HepG2 (cell line): ENCODE measurements at regions not wholly inside any gene's neighbourhood (a gene's known extent, or its start where the extent isn't known, plus 50 kb on each side); places are given as distances from the start of the nearest gene placed in this dataset.

ENCODE experiments used
- ATAC-seq: fragments of 200-7000 bp; cut with Tn5 transposase; 3 replicates; pipeline ENCODE4 v1.9.1; 2020; ENCODE audit warnings: mild to moderate bottlenecking, moderate library complexity
- BruUV-seq: library from RNA; stranded (reverse); fragments of 400-500 nt; replicated peaks from 2 replicates; lab custom pipeline; 2021; lab: Mats Ljungman, UMichigan
- CTCF ChIA-PET: fragments of 300-600 bp; formaldehyde crosslinking; extraction: SDS; loops from one replicate; lab custom pipeline; 2021; ENCODE audit warnings: low total read pairs, inconsistent platforms, low intra/inter-chr PET ratio; lab: Yijun Ruan, JAX
- POLR2A ChIA-PET: fragments of 350-600 bp; sonication (Branson Sonifier 250); formaldehyde crosslinking; loops from one replicate; lab custom pipeline; 2020; ENCODE audit warnings: antibody characterized with exemption, inconsistent platforms; lab: Yijun Ruan, JAX
- DNase-seq: peaks from one replicate; pipeline ENCODE4 v3.0.0-alpha.2; 2015; ENCODE audit warnings: low spot score
- FAIRE-seq: peaks from 3 replicates; lab custom pipeline; 2011; peaks lifted over from hg19 to GRCh38; lab: Jason Lieb, UNC
- H2AFZ ChIP-seq: one replicate; pipeline ENCODE4 v1.6.1; 2011; ENCODE audit warnings: low read length, inconsistent platforms
- H3K27ac ChIP-seq: fragments of 300-600 bp; 3 replicates; pipeline ENCODE4 v1.8.0; 2011; ENCODE audit warnings: mixed run types, mild to moderate bottlenecking, mixed read lengths, low read length, inconsistent platforms; ENCODE audit not compliant: insufficient read depth; ENCODE audit errors: extremely low read length
- H3K27me3 ChIP-seq, 2 experiments: fragments of 200-600 bp in 1 of 2; 2 replicates in 1 of 2; 3 replicates in 1 of 2; pipeline versions ENCODE4 v1.6.0 to v1.8.0; 2011; ENCODE audit warnings: low read length in 2 of 2, mild to moderate bottlenecking in 2 of 2, moderate library complexity in 2 of 2, inconsistent platforms in 1 of 2; ENCODE audit not compliant: insufficient read depth in 2 of 2, control insufficient read depth in 1 of 2
- H3K36me3 ChIP-seq, 2 experiments: fragments of 200-600 bp in 1 of 2; replicated peaks in 1 of 2; 2 replicates in 1 of 2; 3 replicates in 1 of 2; pipeline versions ENCODE4 v1.5.1 to v1.8.0; 2011; ENCODE audit warnings: low read length in 2 of 2, inconsistent platforms in 1 of 2; ENCODE audit not compliant: insufficient read depth in 2 of 2, control insufficient read depth in 1 of 2
- H3K4me1 ChIP-seq: 2 replicates; pipeline ENCODE4 v1.5.1; 2012; ENCODE audit warnings: low read length, inconsistent platforms; ENCODE audit not compliant: insufficient read depth
- H3K4me2 ChIP-seq: 2 replicates; pipeline ENCODE4 v1.6.0; 2011; ENCODE audit warnings: low read depth, low read length, inconsistent platforms
- H3K4me3 ChIP-seq, 3 experiments: fragments of 200-600 bp in 1 of 3; sonication (generic), shearing (Covaris generic) in 1 of 3; replicated peaks in 1 of 3; 2 replicates each; pipeline ENCODE4 v1.5.1; 2011 to 2016; ENCODE audit warnings: low read length in 3 of 3, inconsistent platforms in 2 of 3, low read depth in 2 of 3, mild to moderate bottlenecking in 2 of 3, control low read depth in 1 of 3, mixed read lengths in 1 of 3; ENCODE audit not compliant: insufficient read depth in 1 of 3
- H3K79me2 ChIP-seq: one replicate; pipeline ENCODE4 v1.6.1; 2011; ENCODE audit warnings: low read length, inconsistent platforms; ENCODE audit not compliant: insufficient read depth
- H3K9ac ChIP-seq: 2 replicates; pipeline ENCODE4 v1.6.0; 2011; ENCODE audit warnings: mild to moderate bottlenecking, low read depth, low read length, inconsistent platforms; ENCODE audit not compliant: insufficient read depth
- H3K9me3 ChIP-seq: 2 replicates; pipeline ENCODE4 v1.5.1; 2012; ENCODE audit warnings: mild to moderate bottlenecking, low read length
- H4K20me1 ChIP-seq: 2 replicates; pipeline ENCODE4 v1.6.0; 2011; ENCODE audit warnings: inconsistent platforms, mild to moderate bottlenecking, low read length, moderate library complexity; ENCODE audit not compliant: insufficient read depth
- IKZF5 ChIP-seq: IDR thresholded peaks from 2 replicates; pipeline ENCODE4 v1.6.1; 2018; ENCODE audit warnings: missing genetic modification reagents, mild to moderate bottlenecking, missing compliant biosample characterization
- NPAS2 ChIP-seq: sonication (generic); formaldehyde crosslinking; IDR thresholded peaks from 2 replicates; pipeline ENCODE4 v1.8.0; 2022; ENCODE audit warnings: mild to moderate bottlenecking, missing genetic modification reagents, borderline replicate concordance
- RARA ChIP-seq: IDR thresholded peaks from 2 replicates; pipeline ENCODE4 v1.6.1; 2016; ENCODE audit warnings: missing genetic modification reagents, missing compliant biosample characterization
- STAT5B ChIP-seq: sonication (generic); formaldehyde crosslinking; IDR thresholded peaks from 2 replicates; pipeline ENCODE4 v1.4.0; 2020; ENCODE audit warnings: missing genetic modification reagents
- SYNCRIP ChIP-seq: fragments of 200-400 bp; formaldehyde crosslinking; IDR thresholded peaks from 2 replicates; pipeline ENCODE4 v1.6.1; 2018; ENCODE audit warnings: mild to moderate bottlenecking, low read depth, low read length; ENCODE audit not compliant: insufficient read depth
- TCF7 ChIP-seq: sonication (generic); IDR thresholded peaks from 2 replicates; pipeline ENCODE4 v1.6.1; 2016; ENCODE audit warnings: antibody characterized with exemption, low read depth
- TSC22D2 ChIP-seq: sonication (generic); formaldehyde crosslinking; IDR thresholded peaks from 2 replicates; pipeline ENCODE4 v1.5.1; 2020; ENCODE audit warnings: missing genetic modification reagents, mild to moderate bottlenecking, borderline replicate concordance
- ZBTB20 ChIP-seq: sonication (generic); formaldehyde crosslinking; IDR thresholded peaks from 2 replicates; pipeline ENCODE4 v1.8.1; 2023; ENCODE audit warnings: missing genetic modification reagents, low read depth, mild to moderate bottlenecking, borderline replicate concordance
- ZBTB34 ChIP-seq: sonication (generic); formaldehyde crosslinking; IDR thresholded peaks from 2 replicates; pipeline ENCODE4 v1.8.0; 2022; ENCODE audit warnings: mild to moderate bottlenecking, missing genetic modification reagents
- ZC3H4 ChIP-seq: sonication (generic); formaldehyde crosslinking; IDR thresholded peaks from 2 replicates; pipeline ENCODE4 v1.4.0; 2020; ENCODE audit warnings: missing genetic modification reagents, borderline replicate concordance
- ZFP41 ChIP-seq: sonication (generic); formaldehyde crosslinking; IDR thresholded peaks from 2 replicates; pipeline ENCODE4 v1.4.0; 2020; ENCODE audit warnings: mild to moderate bottlenecking, missing genetic modification reagents, borderline replicate concordance
- ZHX2 ChIP-seq, 2 experiments: sonication (generic) in 1 of 2; formaldehyde crosslinking in 1 of 2; IDR thresholded peaks; 2 replicates each; pipeline versions ENCODE4 v1.6.1 to v1.9.0; 2014 to 2022; ENCODE audit warnings: antibody characterized with exemption in 1 of 2, borderline replicate concordance in 1 of 2, inconsistent platforms in 1 of 2, low read depth in 1 of 2, missing genetic modification reagents in 1 of 2
- ZNF256 ChIP-seq: sonication (generic); formaldehyde crosslinking; conservative IDR thresholded peaks from 2 replicates; pipeline ENCODE4 v1.4.0; 2020; ENCODE audit warnings: missing genetic modification reagents
- ZNF274 ChIP-seq: sonication (generic); formaldehyde crosslinking; IDR thresholded peaks from 2 replicates; pipeline ENCODE4 v1.5.1; 2020; ENCODE audit warnings: mild to moderate bottlenecking, missing genetic modification reagents
- ZNF460 ChIP-seq: sonication (generic); formaldehyde crosslinking; IDR thresholded peaks from 2 replicates; pipeline ENCODE4 v1.5.1; 2020; ENCODE audit warnings: missing genetic modification reagents, mild to moderate bottlenecking, borderline replicate concordance
- ZNF484 ChIP-seq: sonication (generic); formaldehyde crosslinking; IDR thresholded peaks from 2 replicates; pipeline ENCODE4 v1.5.1; 2020; ENCODE audit warnings: mild to moderate bottlenecking, low read depth, missing genetic modification reagents, borderline replicate concordance
- WGBS: methylation state at CpG from one replicate; pipeline ENCODE4 v1.1.6; 2017; ENCODE audit warnings: low lambda C conversion rate; 5-methylcytosine and 5-hydroxymethylcytosine counted together
- in situ Hi-C: cut with HindIII; loops from 2 replicates; pipeline ENCODE4 v1.10.0; 2017; ENCODE audit warnings: low pct_unique_long_range_greater_than_20kb; ENCODE audit not compliant: extremely low pct_ligation_motif_present
- intact Hi-C: fragments of 100-400 bp; cut with micrococcal nuclease; formaldehyde crosslinking; loops from one replicate; pipeline ENCODE4 v1.10.0; 2022; ENCODE audit not compliant: unreplicated experiment

- no peaks in the 10 kb centered on the region for H3K79me2 ChIP-seq
- no peak for FAIRE-seq
- no peak overlapping the region for H2AFZ ChIP-seq
- intact Hi-C loops = no loop called here
- 0 out of 5 replicates have a peak, but pooled peaks cover 0 to 3% of the 10 kb centered on the region in 2 experiments for H3K27me3 ChIP-seq
- ChIA-PET CTCF (no interaction called here), POLR2A (no interaction called here)
- no peak overlapping the region for H3K9ac ChIP-seq
- no peaks in the 10 kb centered on the region for H3K4me1 ChIP-seq
- in situ Hi-C loops = no loop called here
- H4K20me1 ChIP-seq = no peaks in the 10 kb centered on the region
- H3K27ac ChIP-seq = no peak overlapping the region
- BruUV-seq = no TSS peak
- DNase-seq = no peak
- H3K9me3 ChIP-seq = no peaks in the 10 kb centered on the region
- no peak for ATAC-seq
- no peak overlapping the region for H3K4me3 ChIP-seq
- WGBS = 15% methylated on average over 2 of the region's 2 CpGs
- H3K4me2 ChIP-seq = no peak overlapping the region
- TF ChIP-seq SYNCRIP (no peak), ZNF274 (no peak), ZBTB20 (CRISPR knock-in tag) (no peak), RARA (CRISPR knock-in tag) (no peak), IKZF5 (CRISPR knock-in tag) (no peak), NPAS2 (CRISPR knock-in tag) (no peak), ZHX2 (IDR thresholded peaks at IDR 0.05; ENCODE audit: low read depth) (no peak), ZHX2 (CRISPR knock-in tag; IDR thresholded peaks at IDR 0.05; ENCODE audit: borderline replicate concordance) (no peak), ZNF484 (no peak), ZC3H4 (no peak), ZNF460 (CRISPR knock-in tag) (no peak), ZBTB34 (no peak), ZNF256 (no peak), ZFP41 (CRISPR knock-in tag) (no peak), STAT5B (no peak), TSC22D2 (CRISPR knock-in tag) (no peak), TCF7 (no peak)
- H3K36me3 ChIP-seq = no peaks in the 10 kb centered on the region
Observed at GRCh38 chr12:92628476-92628875, 74.3 kb upstream of the PLEKHG7 start.
